ENCODE measurements at regions not wholly inside any gene's neighbourhood (a gene's known extent, or its start where the extent isn't known, plus 50 kb on each side); places are given as distances from the start of the nearest gene placed in this dataset.

DNA sequence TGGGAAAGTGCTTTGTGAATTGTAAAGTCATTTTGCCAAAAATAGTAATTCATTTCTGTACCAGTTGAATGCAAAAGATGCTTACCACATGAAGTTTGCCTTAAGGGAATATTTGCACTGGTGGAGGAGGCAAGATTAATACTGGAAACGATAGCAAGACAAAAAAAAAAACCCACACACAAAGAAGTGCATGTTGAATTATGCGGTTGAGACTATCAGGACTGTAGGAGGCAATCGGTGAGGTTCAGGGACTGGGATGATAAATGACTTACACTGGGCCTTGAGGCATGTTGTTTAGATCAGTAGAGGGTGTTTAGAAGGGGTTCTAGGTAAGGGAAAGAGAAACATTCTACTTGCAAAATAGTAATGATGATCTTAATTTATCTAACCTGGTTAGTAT is 142.2 kb upstream of the HMGA2 start:
- TF ChIP-seq, protein P1, sequence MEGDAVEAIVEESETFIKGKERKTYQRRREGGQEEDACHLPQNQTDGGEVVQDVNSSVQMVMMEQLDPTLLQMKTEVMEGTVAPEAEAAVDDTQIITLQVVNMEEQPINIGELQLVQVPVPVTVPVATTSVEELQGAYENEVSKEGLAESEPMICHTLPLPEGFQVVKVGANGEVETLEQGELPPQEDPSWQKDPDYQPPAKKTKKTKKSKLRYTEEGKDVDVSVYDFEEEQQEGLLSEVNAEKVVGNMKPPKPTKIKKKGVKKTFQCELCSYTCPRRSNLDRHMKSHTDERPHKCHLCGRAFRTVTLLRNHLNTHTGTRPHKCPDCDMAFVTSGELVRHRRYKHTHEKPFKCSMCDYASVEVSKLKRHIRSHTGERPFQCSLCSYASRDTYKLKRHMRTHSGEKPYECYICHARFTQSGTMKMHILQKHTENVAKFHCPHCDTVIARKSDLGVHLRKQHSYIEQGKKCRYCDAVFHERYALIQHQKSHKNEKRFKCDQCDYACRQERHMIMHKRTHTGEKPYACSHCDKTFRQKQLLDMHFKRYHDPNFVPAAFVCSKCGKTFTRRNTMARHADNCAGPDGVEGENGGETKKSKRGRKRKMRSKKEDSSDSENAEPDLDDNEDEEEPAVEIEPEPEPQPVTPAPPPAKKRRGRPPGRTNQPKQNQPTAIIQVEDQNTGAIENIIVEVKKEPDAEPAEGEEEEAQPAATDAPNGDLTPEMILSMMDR (IDR thresholded peaks at IDR 0.05) = no peak
- TF ChIP-seq POLR2A (IDR thresholded peaks at IDR 0.05) (no peak), EP300 (IDR thresholded peaks at IDR 0.05) (no peak), POLR2AphosphoS5 (IDR thresholded peaks at IDR 0.05) (no peak)
